ENCODE measurements at regions not wholly inside any gene's neighbourhood (a gene's known extent, or its start where the extent isn't known, plus 50 kb on each side); places are given as distances from the start of the nearest gene placed in this dataset.

DNA sequence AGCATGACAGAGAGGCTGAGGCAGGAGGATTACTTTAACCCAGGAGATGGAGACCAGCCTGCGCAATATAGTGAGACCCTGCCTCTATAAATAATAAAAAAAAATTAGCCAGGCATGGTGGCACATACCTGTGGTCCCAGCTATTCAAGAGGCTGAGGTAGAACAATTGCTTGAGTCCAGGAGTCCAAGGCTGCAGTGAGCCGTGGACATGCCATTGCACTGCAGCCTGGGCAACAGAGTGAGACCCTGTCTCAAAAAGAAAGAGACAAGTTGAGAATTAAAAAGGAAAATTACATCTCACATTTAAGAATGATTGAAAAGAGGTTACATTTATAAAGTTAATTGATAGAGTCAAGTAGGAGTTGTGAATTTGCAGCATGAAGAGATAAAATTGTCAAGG, 91.4 kb upstream of the TMPO start:
- TF ChIP-seq, protein P1, sequence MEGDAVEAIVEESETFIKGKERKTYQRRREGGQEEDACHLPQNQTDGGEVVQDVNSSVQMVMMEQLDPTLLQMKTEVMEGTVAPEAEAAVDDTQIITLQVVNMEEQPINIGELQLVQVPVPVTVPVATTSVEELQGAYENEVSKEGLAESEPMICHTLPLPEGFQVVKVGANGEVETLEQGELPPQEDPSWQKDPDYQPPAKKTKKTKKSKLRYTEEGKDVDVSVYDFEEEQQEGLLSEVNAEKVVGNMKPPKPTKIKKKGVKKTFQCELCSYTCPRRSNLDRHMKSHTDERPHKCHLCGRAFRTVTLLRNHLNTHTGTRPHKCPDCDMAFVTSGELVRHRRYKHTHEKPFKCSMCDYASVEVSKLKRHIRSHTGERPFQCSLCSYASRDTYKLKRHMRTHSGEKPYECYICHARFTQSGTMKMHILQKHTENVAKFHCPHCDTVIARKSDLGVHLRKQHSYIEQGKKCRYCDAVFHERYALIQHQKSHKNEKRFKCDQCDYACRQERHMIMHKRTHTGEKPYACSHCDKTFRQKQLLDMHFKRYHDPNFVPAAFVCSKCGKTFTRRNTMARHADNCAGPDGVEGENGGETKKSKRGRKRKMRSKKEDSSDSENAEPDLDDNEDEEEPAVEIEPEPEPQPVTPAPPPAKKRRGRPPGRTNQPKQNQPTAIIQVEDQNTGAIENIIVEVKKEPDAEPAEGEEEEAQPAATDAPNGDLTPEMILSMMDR (optimal IDR thresholded peaks at IDR 0.05 in 1 of 3, IDR thresholded peaks at IDR 0.05 in 1 of 3, conservative IDR thresholded peaks at IDR 0.05 in 1 of 3; ENCODE audit: extremely low read depth in 1 of 3, insufficient read depth in 2 of 3, low read length in 3 of 3) = no peak
- no peak for TF ChIP-seq EZH2 (IDR thresholded peaks at IDR 0.05; ENCODE audit: low read length)

Data from keratinocyte (primary cell).